ENCODE measurements at regions not wholly inside any gene's neighbourhood (a gene's known extent, or its start where the extent isn't known, plus 50 kb on each side); places are given as distances from the start of the nearest gene placed in this dataset.

GRCh38 chr17:71361656-71362450, 759.0 kb upstream of the SOX9 start:
- H3K36me3 ChIP-seq (ENCODE audit: insufficient read depth, low read length, poor library complexity, severe bottlenecking) = no peaks in the 10 kb centered on the region
- ChIA-PET POLR2A (ENCODE audit: low non-redundant PET) (no interaction called here), CTCF (no interaction called here)
- DNase-seq (ENCODE audit: low spot score) = peak; percentile 5
- intact Hi-C loops (cut with micrococcal nuclease; ENCODE audit: unreplicated experiment) = no loop called here
- H3K4me1 ChIP-seq (ENCODE audit: insufficient read depth, low read length, poor library complexity, severe bottlenecking) = no peaks in the 10 kb centered on the region
- H3K27ac ChIP-seq (ENCODE audit: low read depth, low read length, poor library complexity, severe bottlenecking) = no peak overlapping the region
- no peaks in the 10 kb centered on the region for H3K27me3 ChIP-seq (replicated peaks; ENCODE audit: insufficient read depth, low read depth, low read length, poor library complexity)
- peaks cover 14% of the 10 kb centered on the region for H3K9me3 ChIP-seq (ENCODE audit: low read depth, low read length, poor library complexity, severe bottlenecking)
- no TSS peak for BruUV-seq (replicated peaks)
- no peak for TF ChIP-seq EZH2 (IDR thresholded peaks at IDR 0.05; ENCODE audit: borderline replicate concordance, low read depth, low read length, poor library complexity, severe bottlenecking)
- TF ChIP-seq, protein P1, sequence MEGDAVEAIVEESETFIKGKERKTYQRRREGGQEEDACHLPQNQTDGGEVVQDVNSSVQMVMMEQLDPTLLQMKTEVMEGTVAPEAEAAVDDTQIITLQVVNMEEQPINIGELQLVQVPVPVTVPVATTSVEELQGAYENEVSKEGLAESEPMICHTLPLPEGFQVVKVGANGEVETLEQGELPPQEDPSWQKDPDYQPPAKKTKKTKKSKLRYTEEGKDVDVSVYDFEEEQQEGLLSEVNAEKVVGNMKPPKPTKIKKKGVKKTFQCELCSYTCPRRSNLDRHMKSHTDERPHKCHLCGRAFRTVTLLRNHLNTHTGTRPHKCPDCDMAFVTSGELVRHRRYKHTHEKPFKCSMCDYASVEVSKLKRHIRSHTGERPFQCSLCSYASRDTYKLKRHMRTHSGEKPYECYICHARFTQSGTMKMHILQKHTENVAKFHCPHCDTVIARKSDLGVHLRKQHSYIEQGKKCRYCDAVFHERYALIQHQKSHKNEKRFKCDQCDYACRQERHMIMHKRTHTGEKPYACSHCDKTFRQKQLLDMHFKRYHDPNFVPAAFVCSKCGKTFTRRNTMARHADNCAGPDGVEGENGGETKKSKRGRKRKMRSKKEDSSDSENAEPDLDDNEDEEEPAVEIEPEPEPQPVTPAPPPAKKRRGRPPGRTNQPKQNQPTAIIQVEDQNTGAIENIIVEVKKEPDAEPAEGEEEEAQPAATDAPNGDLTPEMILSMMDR (conservative IDR thresholded peaks at IDR 0.05; ENCODE audit: low read depth, low read length) = no peak
- H3K4me3 ChIP-seq (ENCODE audit: low read depth, low read length, poor library complexity, severe bottlenecking) = no peak overlapping the region

DNA sequence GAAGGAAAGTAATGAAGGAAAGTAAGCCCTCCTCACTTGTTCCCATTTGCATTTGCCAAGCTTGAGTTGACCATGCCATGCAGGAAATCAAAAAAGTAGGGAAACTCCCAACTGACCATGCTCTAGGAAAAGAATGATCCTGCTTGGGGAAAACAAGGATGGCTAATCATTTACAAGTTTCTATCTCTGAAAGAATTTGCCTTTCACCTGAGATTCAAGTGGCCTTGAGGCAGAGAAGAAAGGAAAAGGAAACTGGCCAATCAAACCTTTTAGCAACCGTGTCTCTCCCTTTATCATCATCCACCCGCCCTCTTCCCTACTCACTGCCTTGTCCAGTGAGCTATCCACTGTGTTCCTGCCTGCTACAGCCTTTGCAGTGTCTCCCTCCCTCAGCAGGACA, 757.2 kb upstream of the SOX9 start:
- Histone ChIP-seq H3K27me3 (replicated peaks; ENCODE audit: insufficient read depth, low read depth, low read length, poor library complexity) (no peaks in the 10 kb centered on the region), H3K4me3 (ENCODE audit: low read depth, low read length, poor library complexity, severe bottlenecking) (no peak overlapping the region), H3K9me3 (ENCODE audit: low read depth, low read length, poor library complexity, severe bottlenecking) (peaks cover 9% of the 10 kb centered on the region), H3K27ac (ENCODE audit: low read depth, low read length, poor library complexity, severe bottlenecking) (no peak overlapping the region), H3K4me1 (ENCODE audit: insufficient read depth, low read length, poor library complexity, severe bottlenecking) (no peaks in the 10 kb centered on the region), H3K36me3 (ENCODE audit: insufficient read depth, low read length, poor library complexity, severe bottlenecking) (no peaks in the 10 kb centered on the region)
- CTCF ChIA-PET = no interaction called here
- intact Hi-C loops (cut with micrococcal nuclease; ENCODE audit: unreplicated experiment) = no loop called here
- TF ChIP-seq EZH2 (IDR thresholded peaks at IDR 0.05; ENCODE audit: borderline replicate concordance, low read depth, low read length, poor library complexity, severe bottlenecking) = no peak
- TF ChIP-seq, protein P1 (conservative IDR thresholded peaks at IDR 0.05; ENCODE audit: low read depth, low read length) = no peak
- POLR2A ChIA-PET (ENCODE audit: low non-redundant PET) = no interaction called here
- no peak for DNase-seq (ENCODE audit: low spot score)
- BruUV-seq (replicated peaks) = no TSS peak

- Histone ChIP-seq H3K27me3 (replicated peaks; ENCODE audit: insufficient read depth, low read depth, low read length, poor library complexity) (no peaks in the 10 kb centered on the region), H3K36me3 (ENCODE audit: insufficient read depth, low read length, poor library complexity, severe bottlenecking) (no peaks in the 10 kb centered on the region), H3K9me3 (ENCODE audit: low read depth, low read length, poor library complexity, severe bottlenecking) (no peaks in the 10 kb centered on the region), H3K4me3 (ENCODE audit: low read depth, low read length, poor library complexity, severe bottlenecking) (no peak overlapping the region), H3K4me1 (ENCODE audit: insufficient read depth, low read length, poor library complexity, severe bottlenecking) (no peaks in the 10 kb centered on the region), H3K27ac (ENCODE audit: low read depth, low read length, poor library complexity, severe bottlenecking) (no peak overlapping the region)
- TF ChIP-seq EZH2 (IDR thresholded peaks at IDR 0.05; ENCODE audit: borderline replicate concordance, low read depth, low read length, poor library complexity, severe bottlenecking) = no peak
- TF ChIP-seq, protein P1 (conservative IDR thresholded peaks at IDR 0.05; ENCODE audit: low read depth, low read length) = no peak
- BruUV-seq (replicated peaks) = no TSS peak
- ChIA-PET POLR2A (ENCODE audit: low non-redundant PET) (no interaction called here), CTCF (no interaction called here)
- intact Hi-C loops (cut with micrococcal nuclease; ENCODE audit: unreplicated experiment) = no loop called here
- no peak for DNase-seq (ENCODE audit: low spot score)
These were observed 749.0 kb upstream of the SOX9 start for GRCh38 chr17:71371809-71372208.
